GM10847 (cell line): ENCODE measurements at regions not wholly inside any gene's neighbourhood (a gene's known extent, or its start where the extent isn't known, plus 50 kb on each side); places are given as distances from the start of the nearest gene placed in this dataset.

Experiments used
- POLR2A ChIP-seq: IDR thresholded peaks from 2 replicates; pipeline ENCODE4 v1.6.1; 2011; ENCODE audit not compliant: insufficient read length; ENCODE audit errors: extremely low read depth

- no peak for TF ChIP-seq POLR2A
Observed at GRCh38 chr6:3983778-3984177, 95.2 kb downstream of the FAM217A start.

GRCh38 chr6:3984494-3984893 is 94.4 kb downstream of the FAM217A start:
- no peak for TF ChIP-seq POLR2A

DNA sequence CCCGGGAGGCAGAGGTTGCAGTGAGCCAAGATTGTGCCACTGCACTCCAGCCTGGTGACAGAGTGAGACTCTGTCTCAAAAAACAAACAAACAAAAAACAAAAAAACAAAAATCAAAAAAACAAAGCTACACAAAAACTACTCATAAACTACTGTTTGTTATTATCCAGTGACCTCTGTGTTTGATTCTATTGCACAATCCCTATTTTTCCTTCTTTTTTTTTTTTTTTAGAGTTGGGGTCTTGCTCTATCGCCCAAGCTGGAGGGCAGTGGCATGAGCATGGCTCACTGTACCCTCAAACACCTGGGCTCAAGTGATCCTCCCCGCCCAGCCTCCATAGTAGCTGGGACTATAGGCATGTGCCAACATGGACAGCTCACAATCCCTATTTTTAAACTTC is 92.7 kb downstream of the FAM217A start:
- no peak for TF ChIP-seq POLR2A

DNA sequence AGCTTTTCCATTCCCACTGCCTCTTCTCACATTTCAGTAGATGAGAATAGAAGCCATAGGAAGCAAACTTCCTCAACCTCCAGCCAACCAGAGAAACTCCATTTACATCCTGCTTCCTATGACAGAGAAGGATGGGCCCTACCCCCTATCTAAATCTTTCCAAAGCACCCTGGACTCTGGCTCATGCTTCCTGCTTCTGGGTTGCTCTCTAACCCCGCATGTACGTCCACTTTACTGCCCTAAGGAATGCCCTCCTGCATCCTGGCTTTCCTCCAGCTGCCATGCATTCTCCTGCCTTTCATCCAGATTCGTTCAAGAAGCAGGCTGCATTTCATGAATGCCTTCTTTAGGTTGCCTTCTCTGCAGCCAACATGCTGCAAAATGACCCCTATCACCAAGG is 91.9 kb downstream of the FAM217A start:
- no peak for TF ChIP-seq POLR2A

- TF ChIP-seq POLR2A: no peak
Observed at GRCh38 chr6:3987576-3987975, 91.4 kb downstream of the FAM217A start.

- no peak for TF ChIP-seq POLR2A
Observed at GRCh38 chr6:3990692-3991491, 88.0 kb downstream of the FAM217A start.

DNA sequence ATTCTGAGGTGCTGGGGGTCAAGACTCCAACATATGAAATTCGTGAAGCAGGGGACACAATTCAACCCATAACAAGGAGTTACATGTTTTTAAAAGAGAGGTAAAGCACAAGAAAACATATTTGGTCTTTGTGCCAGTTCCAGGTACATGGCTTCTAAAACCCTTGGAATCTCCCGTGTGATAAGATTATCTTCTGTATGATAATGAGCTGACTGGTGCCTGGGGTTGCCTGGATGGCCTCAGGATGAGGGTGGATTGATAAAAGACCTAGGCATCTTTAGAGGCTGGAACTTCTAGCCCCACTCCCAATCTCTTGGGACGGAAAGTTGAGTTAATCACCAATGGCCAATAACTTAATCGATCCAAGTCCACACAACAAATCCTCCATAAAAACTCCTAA is 87.0 kb downstream of the FAM217A start:
- no peak for TF ChIP-seq POLR2A

GRCh38 chr6:3996349-3996748 is 82.6 kb downstream of the FAM217A start:
- no peak for TF ChIP-seq POLR2A

DNA sequence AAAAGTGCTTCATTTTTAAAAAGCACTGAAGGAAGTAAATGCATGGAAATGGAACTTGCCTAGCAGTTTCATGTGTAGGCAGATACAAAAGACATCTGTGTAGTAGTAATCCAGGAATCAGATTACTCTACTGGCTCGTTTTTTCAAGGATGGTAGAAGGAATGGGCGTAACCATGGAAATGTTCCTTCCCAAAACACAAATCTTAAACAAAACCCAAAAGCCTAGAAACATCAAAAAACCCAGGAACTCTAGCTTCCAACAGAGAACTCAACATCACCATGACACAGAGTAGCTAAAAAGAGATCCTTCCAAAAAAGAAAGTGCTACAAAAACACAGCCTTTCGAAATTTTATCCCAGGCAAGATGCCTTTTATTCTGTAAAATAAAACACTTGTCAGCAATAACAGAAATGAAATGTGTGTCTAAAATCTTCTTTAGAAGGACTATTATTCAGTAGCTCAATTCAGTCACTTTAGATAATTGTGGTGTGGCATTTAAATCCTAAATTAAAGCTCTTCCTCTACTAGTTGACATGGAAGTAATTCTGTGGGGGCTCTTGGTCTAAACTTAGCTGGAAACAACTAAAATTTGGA is 81.7 kb downstream of the FAM217A start:
- TF ChIP-seq POLR2A: no peak

DNA sequence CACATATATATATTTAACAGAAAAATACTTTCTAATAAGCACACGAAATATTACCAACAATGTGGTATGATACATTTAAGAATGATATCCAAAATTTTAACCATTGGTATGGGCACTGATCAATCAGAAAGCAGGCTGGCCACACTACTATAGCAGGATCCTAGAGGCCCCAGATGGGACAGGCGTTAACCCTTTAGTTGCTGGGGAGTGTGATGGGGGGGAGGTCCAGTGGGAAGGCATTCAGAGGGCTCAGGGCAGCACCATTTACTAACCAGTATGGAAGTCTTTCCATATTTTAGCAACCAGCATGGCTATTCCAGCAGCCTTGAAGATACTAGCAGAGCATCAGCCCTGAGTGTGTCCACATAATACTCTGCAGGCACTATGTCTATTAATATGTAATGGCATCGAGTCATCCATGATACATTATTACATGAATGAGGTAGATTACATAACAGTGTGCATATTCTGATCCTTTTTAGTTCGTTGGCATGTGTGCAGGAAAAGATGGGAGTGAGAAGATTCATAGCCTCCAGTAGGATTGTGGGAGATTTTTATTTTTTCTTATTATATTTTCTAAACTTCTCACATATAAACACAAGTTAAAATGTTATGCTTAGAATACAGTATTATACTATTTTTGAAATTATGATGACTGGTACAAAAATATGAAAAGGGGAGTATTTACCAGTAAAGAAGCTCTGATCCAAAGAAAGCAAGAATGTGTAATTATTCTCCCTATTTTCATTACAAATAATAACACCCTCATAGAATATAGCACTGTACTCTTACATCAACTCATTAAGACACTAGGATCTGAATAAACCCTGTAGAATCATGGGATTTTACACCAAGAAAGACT is 78.9 kb downstream of the FAM217A start:
- no peak for TF ChIP-seq POLR2A

DNA sequence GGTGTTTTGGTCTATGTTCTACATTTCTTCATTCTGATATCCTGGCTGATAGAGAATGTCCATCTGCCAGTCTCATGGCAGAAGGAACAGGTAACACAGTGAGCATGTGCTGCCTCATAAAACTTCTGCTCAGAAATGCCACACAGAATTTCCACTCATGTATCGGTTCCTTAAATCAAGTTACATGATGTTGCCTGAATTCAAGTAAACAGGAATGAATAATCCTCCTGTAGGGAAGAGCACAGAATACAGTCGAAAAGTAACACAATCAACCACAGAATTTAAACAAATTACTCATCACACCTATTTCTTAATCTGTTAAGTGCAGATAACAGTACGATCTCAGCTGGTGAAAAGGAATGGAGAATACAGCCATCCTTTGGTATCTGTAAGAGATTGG is 74.7 kb downstream of the FAM217A start:
- no peak for TF ChIP-seq POLR2A

DNA sequence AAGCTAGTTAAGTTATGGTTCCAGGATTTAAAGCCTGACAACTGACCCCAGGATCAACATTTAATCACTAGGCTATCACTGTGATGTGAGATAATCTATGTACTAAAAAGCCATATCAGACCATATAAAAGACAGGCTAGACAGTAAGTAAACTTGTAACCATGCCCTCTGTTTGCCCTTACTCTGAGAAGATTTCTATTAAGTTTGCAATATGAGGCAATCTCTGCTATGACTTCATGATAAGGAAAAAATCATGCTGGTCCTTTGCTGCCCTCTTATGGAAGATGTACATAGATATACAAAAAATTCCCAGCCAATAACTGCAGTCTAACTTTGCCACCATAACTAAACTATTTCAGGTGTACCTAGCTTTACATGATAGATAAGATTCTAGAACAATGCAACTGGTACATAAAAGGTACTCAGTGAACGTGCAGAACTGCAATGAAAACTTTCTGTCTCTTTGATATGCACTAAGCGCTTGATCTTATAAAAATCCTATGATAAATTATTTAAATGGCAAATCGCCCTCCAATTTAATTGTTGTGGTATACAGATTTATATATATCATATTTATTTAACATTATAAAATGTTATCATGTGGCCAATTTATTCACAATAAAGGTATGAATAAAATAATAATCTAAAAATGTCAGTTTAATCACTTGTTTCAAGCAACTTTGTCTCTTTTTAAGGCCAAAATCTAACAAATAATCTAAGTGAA is 70.5 kb downstream of the FAM217A start:
- no peak for TF ChIP-seq POLR2A

DNA sequence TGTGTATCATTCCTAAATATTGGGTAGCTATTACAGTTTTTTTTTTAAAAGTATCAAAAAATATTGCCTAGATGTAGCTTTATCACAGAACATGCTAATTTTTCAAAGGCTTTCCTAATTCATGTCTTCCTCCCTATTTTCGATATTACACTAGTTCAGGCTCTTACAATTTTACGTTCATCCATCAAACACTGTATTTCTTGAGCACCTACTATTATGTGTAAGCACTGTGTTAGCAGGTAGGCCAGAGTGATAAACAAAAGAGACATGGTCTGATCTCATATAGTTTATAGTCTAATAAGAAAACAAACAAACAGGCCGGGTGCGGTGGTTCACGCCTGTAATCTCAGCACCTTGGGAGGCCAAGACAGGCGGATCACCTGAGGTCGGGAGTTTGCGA is 69.5 kb downstream of the FAM217A start:
- TF ChIP-seq POLR2A: no peak

GRCh38 chr6:4010048-4010447 is 68.9 kb downstream of the FAM217A start:
- no peak for TF ChIP-seq POLR2A

DNA sequence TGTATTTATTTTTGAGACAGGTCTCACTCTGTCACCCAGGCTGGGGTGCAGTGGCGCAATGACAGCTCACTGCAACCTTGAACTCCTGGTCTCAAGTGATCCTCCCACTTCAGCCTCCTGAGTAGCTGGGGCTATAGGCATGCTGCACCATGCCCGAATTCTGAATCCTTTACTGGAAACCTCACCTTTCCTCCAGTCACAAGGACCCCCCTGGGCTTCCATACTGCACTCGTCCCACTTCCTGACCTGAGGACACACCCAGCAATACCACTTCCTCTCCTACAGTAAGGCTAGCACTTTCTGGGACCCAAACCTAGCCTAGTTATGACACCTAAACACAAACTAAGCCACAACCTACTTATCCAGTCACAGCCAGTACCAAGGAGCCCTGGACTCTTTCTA is 68.2 kb downstream of the FAM217A start:
- TF ChIP-seq POLR2A: no peak

DNA sequence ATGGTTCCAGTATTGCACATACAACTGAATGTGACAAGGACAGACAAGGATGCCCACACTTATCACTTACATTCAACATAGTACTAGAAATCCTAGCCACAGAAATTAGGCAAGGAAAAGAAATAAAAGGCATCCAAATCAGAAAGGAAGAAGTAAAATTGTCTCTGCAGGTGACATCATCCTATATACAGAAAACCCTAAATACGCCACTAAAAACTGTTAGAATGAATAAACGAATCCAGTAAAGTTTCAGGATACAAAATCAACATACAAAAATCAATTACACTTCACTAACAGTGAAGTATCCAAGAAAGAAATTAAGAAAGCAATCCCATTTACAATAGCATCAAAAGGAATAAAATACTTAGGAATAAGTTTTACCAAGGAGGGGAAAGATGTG is 66.1 kb downstream of the FAM217A start:
- TF ChIP-seq POLR2A: no peak
